Activated naive CD4-positive, alpha-beta T cell treated with anti-CD3 and anti-CD28 coated beads for 36 hours (primary cell): ENCODE measurements at regions not wholly inside any gene's neighbourhood (a gene's known extent, or its start where the extent isn't known, plus 50 kb on each side); places are given as distances from the start of the nearest gene placed in this dataset.

Source experiments
- CTCF ChIA-PET: fragments of 350-600 bp; sonication (Branson Sonifier 250); formaldehyde crosslinking; loops from one replicate; lab custom pipeline; 2021; ENCODE audit warnings: antibody characterized with exemption; lab: Charles Lee
- DNase-seq: peaks from one replicate; pipeline ENCODE4 v3.0.0-alpha.2; 2020
- H3K27ac Mint-ChIP-seq: one replicate; pipeline ENCODE4 v1.8.0; 2021; ENCODE audit warnings: mild to moderate bottlenecking, mixed read lengths
- H3K27me3 Mint-ChIP-seq: one replicate; pipeline ENCODE4 v1.8.0; 2021; ENCODE audit warnings: low read depth, mixed read lengths
- H3K36me3 Mint-ChIP-seq: one replicate; pipeline ENCODE4 v1.8.0; 2021; ENCODE audit warnings: low read depth, mixed read lengths
- H3K4me1 Mint-ChIP-seq: one replicate; pipeline ENCODE4 v1.8.0; 2021; ENCODE audit warnings: low read depth, mixed read lengths
- H3K4me3 Mint-ChIP-seq: one replicate; pipeline ENCODE4 v1.8.0; 2021; ENCODE audit warnings: mild to moderate bottlenecking, moderate library complexity, mixed read lengths
- H3K9me3 Mint-ChIP-seq: one replicate; pipeline ENCODE4 v1.8.0; 2021; ENCODE audit warnings: mixed read lengths
- intact Hi-C: fragments of 100-400 bp; cut with micrococcal nuclease; formaldehyde crosslinking; loops from one replicate; pipeline ENCODE4 v1.15.1; 2023

DNA sequence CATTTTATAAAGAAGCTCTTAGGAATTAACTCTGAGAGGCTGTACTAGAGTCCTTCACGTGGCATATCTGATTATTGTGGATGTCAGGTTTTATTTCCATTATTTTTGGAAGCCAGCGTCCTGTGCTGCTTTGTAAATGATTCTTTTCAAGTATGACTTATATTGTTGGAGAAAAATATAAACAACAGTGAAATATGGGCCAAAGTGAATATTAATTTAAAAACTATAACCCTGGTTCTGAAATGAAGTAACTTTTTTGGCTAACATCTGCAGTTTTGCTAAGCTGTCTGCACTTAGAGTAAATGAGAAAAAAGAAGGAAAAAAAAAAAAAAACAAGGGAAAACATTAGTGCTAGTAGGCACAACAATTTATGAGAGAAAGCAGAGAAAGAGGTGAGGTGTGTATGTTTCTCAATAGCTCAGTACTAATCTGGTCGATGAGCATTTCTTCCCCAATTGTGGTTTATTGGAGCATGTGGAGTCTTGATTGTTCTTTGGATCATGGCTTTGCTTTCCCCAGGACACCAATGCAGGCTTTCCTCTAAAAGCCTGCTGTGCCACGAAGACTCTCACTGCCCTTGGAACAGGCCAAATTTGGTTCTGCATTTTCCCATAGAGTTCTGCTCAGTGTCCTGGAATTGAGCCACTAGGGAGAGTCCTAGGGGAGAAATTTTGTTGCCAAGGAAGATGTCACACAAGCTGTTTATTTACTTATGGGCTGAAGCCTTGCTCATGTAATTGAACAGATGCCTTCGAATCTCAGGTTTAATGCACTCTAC is 273.3 kb downstream of the DKK2 start:
- Mint-ChIP-seq H3K27ac (no peak overlapping the region), H3K9me3 (peaks cover 2% of the 10 kb centered on the region), H3K4me3 (no peak overlapping the region), H3K36me3 (no peaks in the 10 kb centered on the region), H3K4me1 (no peaks in the 10 kb centered on the region), H3K27me3 (no peaks in the 10 kb centered on the region)
- no peak for DNase-seq
- intact Hi-C loops, result no loop called here
- CTCF ChIA-PET, result no interaction called here

DNA sequence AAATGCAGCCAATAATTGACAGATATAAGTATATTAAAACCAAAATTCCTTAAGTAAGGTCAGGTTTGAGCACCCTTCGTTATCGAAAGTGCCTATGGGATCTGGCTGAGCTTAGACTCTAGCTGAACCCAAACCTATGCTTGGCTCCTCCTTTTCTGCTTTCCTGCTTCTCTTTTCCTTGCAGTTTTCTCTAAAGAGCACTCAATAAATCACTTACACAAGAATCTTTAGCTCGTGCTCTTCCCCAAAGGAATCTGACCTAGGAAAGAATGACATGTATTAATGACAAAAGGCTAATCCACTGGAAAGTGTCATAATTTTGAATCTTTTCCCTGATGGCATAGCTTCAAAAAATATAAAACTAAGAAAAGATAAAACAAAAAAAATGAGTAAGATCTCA is 282.7 kb downstream of the DKK2 start:
- Mint-ChIP-seq H3K4me3 (no peak overlapping the region), H3K9me3 (peaks cover under 1% of the 10 kb centered on the region), H3K27ac (no peak overlapping the region), H3K27me3 (no peaks in the 10 kb centered on the region), H3K36me3 (no peaks in the 10 kb centered on the region), H3K4me1 (no peaks in the 10 kb centered on the region)
- CTCF ChIA-PET, result no interaction called here
- intact Hi-C loops, result no loop called here
- no peak for DNase-seq

DNA sequence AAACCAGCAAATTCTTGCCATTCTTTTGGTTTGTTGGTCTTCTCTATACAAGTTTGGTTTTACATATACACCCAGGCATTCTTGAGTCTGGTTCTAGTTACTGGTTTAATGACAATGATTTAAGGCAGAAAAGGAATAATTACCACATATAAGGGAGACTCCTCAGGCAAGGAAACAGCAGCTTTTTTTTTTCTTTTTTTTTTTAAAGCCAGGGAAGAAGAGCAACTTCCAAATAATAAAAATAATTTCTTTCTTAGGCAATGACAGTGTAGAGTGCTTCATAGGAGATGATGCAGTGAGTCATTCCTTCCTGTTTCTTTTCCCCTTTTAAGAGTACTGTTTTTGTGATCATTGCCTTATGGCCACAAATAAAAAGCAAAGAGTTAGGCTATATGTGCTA is 289.7 kb downstream of the DKK2 start:
- CTCF ChIA-PET, result no interaction called here
- peaks cover 6% of the 10 kb centered on the region for H3K9me3 Mint-ChIP-seq
- H3K27me3 Mint-ChIP-seq, result no peaks in the 10 kb centered on the region
- DNase-seq, result no peak
- H3K36me3 Mint-ChIP-seq, result no peaks in the 10 kb centered on the region
- H3K27ac Mint-ChIP-seq, result no peak overlapping the region
- no peak overlapping the region for H3K4me3 Mint-ChIP-seq
- intact Hi-C loops, result no loop called here
- no peaks in the 10 kb centered on the region for H3K4me1 Mint-ChIP-seq

DNA sequence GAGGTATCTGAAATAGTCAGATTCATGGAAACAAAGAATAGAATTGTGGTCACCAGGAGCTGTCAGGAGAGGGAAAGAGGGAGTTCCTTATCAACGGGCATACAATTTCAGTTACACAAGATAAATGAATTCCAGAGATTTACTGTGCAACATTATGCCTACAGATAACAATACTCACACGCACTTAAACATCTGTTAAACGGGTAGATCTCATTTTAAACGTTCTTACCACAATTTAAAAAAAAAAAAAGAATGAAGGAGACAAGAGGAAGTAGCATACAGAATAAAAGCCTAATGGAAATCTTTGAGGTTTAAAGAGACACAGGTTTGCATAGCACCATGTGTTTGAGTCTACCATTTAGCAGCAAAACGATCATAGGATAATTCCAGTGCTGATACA is 298.0 kb downstream of the DKK2 start:
- H3K4me1 Mint-ChIP-seq, result no peaks in the 10 kb centered on the region
- H3K27ac Mint-ChIP-seq, result no peak overlapping the region
- intact Hi-C loops, result no loop called here
- H3K27me3 Mint-ChIP-seq, result no peaks in the 10 kb centered on the region
- CTCF ChIA-PET, result interaction anchor here (0.6 kb wide), 1 partner anchor 311 kb away, joined by 3 read pairs; no protein-coding TSS in a partner anchor
- no peak overlapping the region for H3K4me3 Mint-ChIP-seq
- no peak for DNase-seq
- H3K9me3 Mint-ChIP-seq, result peaks cover 5% of the 10 kb centered on the region
- H3K36me3 Mint-ChIP-seq, result no peaks in the 10 kb centered on the region

DNA sequence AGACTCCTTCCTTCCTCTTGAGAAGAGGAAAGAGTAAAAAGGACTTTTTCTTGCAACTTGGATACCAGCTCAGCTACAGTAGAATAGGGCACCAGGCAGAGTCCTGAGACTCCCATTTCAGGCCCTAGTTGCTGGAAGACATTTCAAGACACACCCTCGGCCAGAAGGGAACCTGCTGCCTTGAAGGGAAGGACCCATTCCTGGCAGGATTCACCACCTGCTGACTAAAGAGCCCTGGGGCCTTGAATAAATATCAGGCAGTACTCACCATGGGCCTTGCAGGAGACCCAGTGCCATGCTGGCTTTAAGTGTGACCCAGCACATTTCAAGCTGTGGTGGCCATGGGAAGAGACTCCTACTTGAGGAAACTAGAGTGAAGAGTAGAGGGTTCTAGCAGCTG is 317.6 kb downstream of the DKK2 start:
- no peaks in the 10 kb centered on the region for H3K27me3 Mint-ChIP-seq
- CTCF ChIA-PET, result no interaction called here
- H3K9me3 Mint-ChIP-seq, result no peaks in the 10 kb centered on the region
- no peaks in the 10 kb centered on the region for H3K4me1 Mint-ChIP-seq
- no peak for DNase-seq
- no peaks in the 10 kb centered on the region for H3K36me3 Mint-ChIP-seq
- no peak overlapping the region for H3K27ac Mint-ChIP-seq
- intact Hi-C loops, result no loop called here
- H3K4me3 Mint-ChIP-seq, result no peak overlapping the region

DNA sequence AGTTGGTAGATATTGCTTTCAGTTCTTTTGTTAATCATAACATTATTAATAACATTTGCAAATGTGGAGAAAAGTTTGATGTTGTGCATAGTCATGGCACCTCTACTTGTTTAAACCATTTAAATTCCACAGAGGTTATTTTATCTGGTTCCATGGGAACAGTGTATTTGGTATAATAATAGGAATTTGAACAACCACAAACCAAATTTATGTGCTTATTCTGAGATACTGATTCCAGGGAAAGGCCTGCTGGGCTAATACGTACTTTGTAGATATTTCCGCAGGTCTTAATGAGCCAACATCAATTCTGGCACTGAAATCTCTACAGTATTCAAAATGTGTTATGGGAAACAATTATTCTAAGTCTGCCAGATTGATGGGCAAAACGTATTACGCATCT is 319.0 kb downstream of the DKK2 start:
- Mint-ChIP-seq H3K36me3 (no peaks in the 10 kb centered on the region), H3K27me3 (no peaks in the 10 kb centered on the region), H3K9me3 (no peaks in the 10 kb centered on the region), H3K4me1 (no peaks in the 10 kb centered on the region), H3K4me3 (no peak overlapping the region), H3K27ac (no peak overlapping the region)
- CTCF ChIA-PET, result no interaction called here
- intact Hi-C loops, result no loop called here
- no peak for DNase-seq

DNA sequence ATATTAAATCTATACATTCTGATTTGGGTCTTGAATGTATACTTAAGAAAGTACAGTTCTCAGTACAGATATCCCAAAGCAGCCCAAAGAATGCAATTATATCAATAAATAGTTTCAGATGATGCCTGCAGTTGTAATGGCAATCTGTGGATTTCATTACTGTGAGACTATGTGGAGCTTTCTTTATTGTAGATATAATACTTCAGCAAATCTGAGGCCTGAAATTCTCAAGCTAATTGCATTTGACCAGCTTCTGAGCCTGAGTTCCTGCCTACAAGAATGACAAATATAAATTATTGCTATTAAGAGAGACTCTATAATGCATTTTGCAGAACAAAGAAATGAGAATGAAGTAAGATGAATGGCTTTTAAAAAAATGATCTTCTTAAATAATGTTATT is 320.3 kb downstream of the DKK2 start:
- Mint-ChIP-seq H3K4me3 (no peak overlapping the region), H3K27ac (no peak overlapping the region), H3K36me3 (no peaks in the 10 kb centered on the region), H3K9me3 (peaks cover 3% of the 10 kb centered on the region), H3K27me3 (no peaks in the 10 kb centered on the region), H3K4me1 (no peaks in the 10 kb centered on the region)
- CTCF ChIA-PET, result no interaction called here
- intact Hi-C loops, result no loop called here
- DNase-seq, result no peak

DNA sequence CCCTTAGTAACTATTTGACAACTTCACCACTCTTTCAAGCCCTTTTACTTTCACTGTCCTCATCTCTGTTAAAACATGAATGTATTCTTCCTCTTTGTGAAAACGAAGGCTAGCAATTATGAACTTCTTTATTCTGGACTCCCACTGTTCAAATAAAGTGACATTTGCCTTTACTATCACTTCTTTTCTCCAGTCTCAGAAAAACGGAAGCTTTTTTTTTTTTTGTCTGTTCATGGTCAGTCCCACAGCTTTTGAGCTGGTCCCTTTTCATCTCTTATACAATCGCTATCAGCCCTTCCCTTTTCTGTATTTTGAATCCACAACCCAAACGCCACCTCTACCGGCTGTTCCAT is 327.7 kb downstream of the DKK2 start:
- Mint-ChIP-seq H3K9me3 (peaks cover 8% of the 10 kb centered on the region), H3K36me3 (no peaks in the 10 kb centered on the region), H3K4me1 (no peaks in the 10 kb centered on the region), H3K27me3 (no peaks in the 10 kb centered on the region), H3K4me3 (no peak overlapping the region), H3K27ac (no peak overlapping the region)
- CTCF ChIA-PET, result no interaction called here
- DNase-seq, result no peak
- intact Hi-C loops, result no loop called here

DNA sequence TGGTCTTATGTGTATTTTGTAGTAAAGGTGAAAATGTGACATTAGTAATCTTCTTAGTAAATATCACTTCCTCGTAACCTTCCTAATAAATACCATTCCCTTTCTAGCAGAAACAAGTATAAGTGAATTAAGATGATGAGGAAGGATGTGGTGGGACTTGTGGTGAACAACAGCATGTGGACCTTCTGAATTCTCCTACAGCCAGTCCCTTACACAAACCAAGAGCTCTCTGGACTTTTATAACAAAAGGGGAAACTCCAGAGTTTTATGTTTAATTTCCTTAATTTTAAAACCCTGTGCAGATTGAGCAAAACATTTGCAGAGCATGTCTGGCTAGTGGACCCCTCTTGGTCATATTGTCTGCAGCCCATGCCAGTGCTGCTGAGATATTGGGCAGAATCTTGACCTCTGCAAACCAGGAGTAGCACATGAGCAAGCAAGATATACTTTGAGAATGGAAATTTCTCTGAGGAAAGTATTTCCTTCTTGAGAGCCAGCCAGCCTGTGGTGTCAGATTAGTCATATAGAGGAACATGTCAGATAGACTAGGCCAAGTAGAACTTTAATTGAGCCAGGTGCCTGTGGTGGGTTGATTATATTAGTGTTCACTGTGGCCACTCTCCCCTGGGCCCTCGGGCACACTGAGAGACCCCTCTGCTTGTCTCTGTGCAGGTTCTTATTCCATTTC is 328.2 kb downstream of the DKK2 start:
- CTCF ChIA-PET, result no interaction called here
- Mint-ChIP-seq H3K27ac (no peak overlapping the region), H3K27me3 (no peaks in the 10 kb centered on the region), H3K4me3 (no peak overlapping the region), H3K9me3 (peaks cover 9% of the 10 kb centered on the region), H3K4me1 (no peaks in the 10 kb centered on the region), H3K36me3 (no peaks in the 10 kb centered on the region)
- DNase-seq, result no peak
- intact Hi-C loops, result no loop called here

DNA sequence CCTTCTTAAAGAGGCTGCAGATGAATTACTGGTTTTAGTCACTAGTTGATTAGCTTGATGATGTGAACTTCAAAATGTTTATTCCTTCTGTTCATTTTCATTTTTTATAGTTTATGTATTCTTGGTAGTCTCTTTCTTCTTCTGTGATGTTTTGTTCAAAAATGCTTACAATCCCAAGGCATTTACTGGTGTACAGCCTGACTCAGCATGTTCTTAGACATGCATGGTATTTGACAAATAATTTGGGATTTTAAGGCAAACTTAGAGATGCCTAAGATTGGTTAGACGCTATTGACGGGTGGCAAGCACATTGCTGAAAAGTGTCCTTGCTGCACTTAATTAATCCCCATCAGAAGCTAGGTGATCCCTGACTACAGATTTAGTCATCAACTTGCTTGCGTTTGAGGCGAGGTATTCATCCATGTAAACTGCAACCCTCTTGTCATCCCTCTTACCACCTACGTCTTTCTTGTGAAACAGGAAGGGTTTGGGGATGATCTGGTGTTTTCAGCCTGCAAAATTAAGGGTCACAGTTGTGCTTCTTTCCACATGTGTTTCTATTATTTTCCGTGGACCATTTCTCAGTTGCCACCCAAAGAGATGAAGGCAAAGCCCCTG is 331.8 kb downstream of the DKK2 start:
- no peak for DNase-seq
- H3K4me1 Mint-ChIP-seq, result no peaks in the 10 kb centered on the region
- no peak overlapping the region for H3K4me3 Mint-ChIP-seq
- intact Hi-C loops, result no loop called here
- peaks cover 7% of the 10 kb centered on the region for H3K9me3 Mint-ChIP-seq
- H3K27ac Mint-ChIP-seq, result no peak overlapping the region
- no peaks in the 10 kb centered on the region for H3K27me3 Mint-ChIP-seq
- CTCF ChIA-PET, result no interaction called here
- no peaks in the 10 kb centered on the region for H3K36me3 Mint-ChIP-seq

DNA sequence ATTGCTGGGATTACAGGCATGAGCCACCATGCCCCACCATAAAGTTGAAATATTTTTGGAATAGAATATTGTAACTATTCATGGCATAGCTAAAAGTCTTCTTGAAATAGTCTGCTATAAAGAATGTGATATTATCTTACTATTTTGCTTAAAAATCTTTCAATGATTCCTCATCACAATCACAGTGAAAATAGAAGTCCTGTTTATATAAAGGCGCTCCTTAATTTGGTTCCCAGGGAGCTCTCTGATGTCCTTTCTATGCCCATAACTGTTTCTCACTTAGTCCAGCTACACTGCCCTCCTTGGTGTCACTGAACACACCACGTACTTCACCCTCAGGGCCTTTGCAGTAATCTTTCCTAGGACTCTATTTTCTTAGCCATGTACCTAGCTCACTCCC is 331.7 kb upstream of the GIMD1 start:
- CTCF ChIA-PET, result no interaction called here
- Mint-ChIP-seq H3K4me3 (no peak overlapping the region), H3K4me1 (no peaks in the 10 kb centered on the region), H3K9me3 (peaks cover 3% of the 10 kb centered on the region), H3K27ac (no peak overlapping the region), H3K27me3 (peaks cover 1% of the 10 kb centered on the region), H3K36me3 (no peaks in the 10 kb centered on the region)
- intact Hi-C loops, result no loop called here
- DNase-seq, result no peak

DNA sequence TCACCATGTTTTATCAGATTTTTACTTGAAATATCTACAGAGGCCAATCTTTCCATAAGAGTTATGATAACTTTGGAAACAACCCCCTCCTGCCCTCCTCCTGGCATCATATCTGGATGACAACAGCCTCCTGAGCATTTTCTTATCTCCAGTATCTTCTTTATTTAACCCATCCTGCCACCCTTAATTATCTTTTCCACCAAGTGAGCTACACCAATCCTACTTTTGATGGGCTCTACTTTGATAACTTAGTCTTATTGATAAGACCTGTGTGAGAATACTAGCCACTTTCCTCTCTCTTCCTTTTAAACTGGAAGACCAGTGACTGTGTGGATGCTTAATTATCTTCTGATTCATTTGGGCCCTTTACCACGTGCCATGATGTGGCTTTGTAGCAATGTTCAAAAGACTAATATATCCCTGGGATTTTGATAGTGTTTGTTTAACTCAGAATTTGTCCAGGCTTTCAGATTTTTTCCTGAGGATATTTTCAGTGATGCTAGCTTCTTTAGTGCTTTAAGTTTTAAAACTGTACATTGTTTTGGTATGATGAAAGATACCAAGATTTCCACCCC is 330.1 kb upstream of the GIMD1 start:
- Mint-ChIP-seq H3K27ac (no peak overlapping the region), H3K4me1 (no peaks in the 10 kb centered on the region), H3K4me3 (no peak overlapping the region), H3K9me3 (peaks cover 3% of the 10 kb centered on the region), H3K36me3 (no peaks in the 10 kb centered on the region), H3K27me3 (peaks cover 1% of the 10 kb centered on the region)
- DNase-seq, result no peak
- intact Hi-C loops, result no loop called here
- CTCF ChIA-PET, result interaction anchor here (0.6 kb wide), 1 partner anchor 866 kb away, joined by 3 read pairs; no protein-coding TSS in a partner anchor
